HEK293T (cell line): ENCODE measurements at regions not wholly inside any gene's neighbourhood (a gene's known extent, or its start where the extent isn't known, plus 50 kb on each side); places are given as distances from the start of the nearest gene placed in this dataset.
"Not testable (repeated sequence)": the region's sequence is repeated elsewhere in the genome, so short reads cannot be mapped to it uniquely, and the experiment has no call there.

ENCODE experiments used
- CTCF ChIA-PET: fragments of 350-600 bp; formaldehyde crosslinking; extraction: SDS; loops from one replicate; lab custom pipeline; 2021; ENCODE audit warnings: antibody characterized with exemption, inconsistent platforms; lab: Yijun Ruan, JAX
- POLR2A ChIA-PET: fragments of 350-600 bp; formaldehyde crosslinking; extraction: SDS; loops from one replicate; lab custom pipeline; 2020; ENCODE audit warnings: antibody characterized with exemption, inconsistent platforms; lab: Yijun Ruan, JAX
- DNase-seq: peaks from one replicate; pipeline ENCODE4 v3.0.0; 2012; ENCODE audit warnings: mixed read lengths; ENCODE audit errors: extremely low spot score
- ARNT ChIP-seq: fragments of 450-650 bp; IDR thresholded peaks from 2 replicates; pipeline ENCODE4 v1.6.1; 2017; ENCODE audit warnings: mild to moderate bottlenecking
- BHLHE40 ChIP-seq: fragments of 450-650 bp; IDR thresholded peaks from 2 replicates; pipeline ENCODE4 v1.6.1; 2016; ENCODE audit warnings: mild to moderate bottlenecking, moderate library complexity, borderline replicate concordance
- CTBP1 ChIP-seq: fragments of 450-650 bp; IDR thresholded peaks from 2 replicates; pipeline ENCODE4 v1.6.1; 2016; ENCODE audit warnings: borderline replicate concordance
- ELF4 ChIP-seq: fragments of 450-650 bp; IDR thresholded peaks from 2 replicates; pipeline ENCODE4 v1.6.1; 2017; ENCODE audit warnings: antibody characterized with exemption
- FOXA1 ChIP-seq: fragments of 450-650 bp; IDR thresholded peaks from 2 replicates; pipeline ENCODE4 v1.6.1; 2016; ENCODE audit warnings: mild to moderate bottlenecking
- FOXK2 ChIP-seq: fragments of 450-650 bp; IDR thresholded peaks from 2 replicates; pipeline ENCODE4 v1.6.1; 2016; ENCODE audit warnings: mild to moderate bottlenecking
- FOXM1 ChIP-seq: fragments of 450-650 bp; IDR thresholded peaks from 2 replicates; pipeline ENCODE4 v1.6.1; 2017; ENCODE audit warnings: mild to moderate bottlenecking, borderline replicate concordance
- HDGF ChIP-seq: fragments of 450-650 bp; IDR thresholded peaks from 2 replicates; pipeline ENCODE4 v1.6.1; 2017; ENCODE audit warnings: antibody characterized with exemption, borderline replicate concordance
- L3MBTL2 ChIP-seq: fragments of 450-650 bp; conservative IDR thresholded peaks from 2 replicates; pipeline ENCODE4 v1.6.1; 2016; ENCODE audit warnings: mild to moderate bottlenecking
- LEF1 ChIP-seq: fragments of 450-650 bp; IDR thresholded peaks from 2 replicates; pipeline ENCODE4 v1.6.1; 2017; ENCODE audit warnings: mild to moderate bottlenecking, borderline replicate concordance
- NFRKB ChIP-seq: fragments of 450-650 bp; IDR thresholded peaks from 2 replicates; pipeline ENCODE4 v1.6.1; 2016; ENCODE audit warnings: mild to moderate bottlenecking, moderate library complexity
- PKNOX1 ChIP-seq: fragments of 450-650 bp; IDR thresholded peaks from 2 replicates; pipeline ENCODE4 v1.6.1; 2016
- SP1 ChIP-seq: fragments of 450-650 bp; IDR thresholded peaks from 2 replicates; pipeline ENCODE4 v1.6.1; 2017
- SUZ12 ChIP-seq: fragments of 450-650 bp; IDR thresholded peaks from 2 replicates; pipeline ENCODE4 v1.6.1; 2016; ENCODE audit warnings: mild to moderate bottlenecking
- TARDBP ChIP-seq: fragments of 450-650 bp; IDR thresholded peaks from 2 replicates; pipeline ENCODE4 v1.6.1; 2016
- ZNF384 ChIP-seq: fragments of 450-650 bp; IDR thresholded peaks from 2 replicates; pipeline ENCODE4 v1.6.1; 2016

GRCh38 chr4:53841711-53842110 is 222.7 kb downstream of the CHIC2 start:
- POLR2A ChIA-PET = no interaction called here
- no peak for TF ChIP-seq ARNT
- TF ChIP-seq ZNF384 = no peak
- TF ChIP-seq NFRKB = no peak
- TF ChIP-seq SUZ12 = no peak
- TF ChIP-seq L3MBTL2 = no peak
- no peak for DNase-seq
- CTCF ChIA-PET = no interaction called here

- DNase-seq = no peak
- POLR2A ChIA-PET = no interaction called here
- CTCF ChIA-PET = no interaction called here
- TF ChIP-seq L3MBTL2 (no peak), NFRKB (no peak), SUZ12 (no peak), SP1 (no peak), LEF1 (no peak), TARDBP (no peak), PKNOX1 (no peak), CTBP1 (no peak), FOXK2 (no peak), ZNF384 (no peak), FOXM1 (no peak), ARNT (no peak), ELF4 (no peak)
These were observed 223.8 kb downstream of the CHIC2 start for GRCh38 chr4:53840643-53841042.

GRCh38 chr4:53833302-53834003 is 231.0 kb downstream of the CHIC2 start:
- DNase-seq, CTCF ChIA-PET, POLR2A ChIA-PET: not testable (repeated sequence)

GRCh38 chr4:53832549-53832948 is 231.9 kb downstream of the CHIC2 start:
- CTCF ChIA-PET = no interaction called here
- no peak for DNase-seq
- no peak for TF ChIP-seq FOXM1
- no peak for TF ChIP-seq BHLHE40
- no peak for TF ChIP-seq ELF4
- no peak for TF ChIP-seq CTBP1
- TF ChIP-seq ZNF384 = no peak
- TF ChIP-seq FOXA1 = no peak
- TF ChIP-seq PKNOX1 = no peak
- TF ChIP-seq L3MBTL2 = no peak
- TF ChIP-seq NFRKB = no peak
- no peak for TF ChIP-seq LEF1
- TF ChIP-seq TARDBP = no peak
- no peak for TF ChIP-seq SP1
- TF ChIP-seq ARNT = no peak
- TF ChIP-seq FOXK2 = no peak
- TF ChIP-seq SUZ12 = no peak
- TF ChIP-seq HDGF = no peak
- POLR2A ChIA-PET = no interaction called here

- CTCF ChIA-PET = no interaction called here
- no peak for DNase-seq
- TF ChIP-seq FOXM1 = no peak
- TF ChIP-seq SP1 = no peak
- TF ChIP-seq PKNOX1 = no peak
- no peak for TF ChIP-seq ZNF384
- TF ChIP-seq FOXK2 = no peak
- TF ChIP-seq TARDBP = no peak
- POLR2A ChIA-PET = no interaction called here
These were observed 233.9 kb downstream of the CHIC2 start for GRCh38 chr4:53830511-53830910.

GRCh38 chr4:53821179-53821851 is 230.0 kb upstream of the LNX1 start:
- TF ChIP-seq TARDBP (no peak), ARNT (no peak), LEF1 (no peak), BHLHE40 (no peak), PKNOX1 (no peak), SUZ12 (no peak), FOXA1 (no peak), CTBP1 (no peak), ZNF384 (no peak), ELF4 (no peak), L3MBTL2 (no peak), NFRKB (no peak), HDGF (no peak)
- no peak for DNase-seq
- ChIA-PET CTCF (interaction anchor here (0.5 kb wide), 1 partner anchor 123 kb away, joined by 10 read pairs; no protein-coding TSS in a partner anchor), POLR2A (no interaction called here)
